ENCODE measurements at regions not wholly inside any gene's neighbourhood (a gene's known extent, or its start where the extent isn't known, plus 50 kb on each side); places are given as distances from the start of the nearest gene placed in this dataset.

GRCh38 chrX:45628041-45628440 is 427.4 kb upstream of the DIPK2B start:
- no peak for TF ChIP-seq CHD2 (IDR thresholded peaks at IDR 0.05; ENCODE audit: low read depth, low read length)
- TF ChIP-seq, protein P1, sequence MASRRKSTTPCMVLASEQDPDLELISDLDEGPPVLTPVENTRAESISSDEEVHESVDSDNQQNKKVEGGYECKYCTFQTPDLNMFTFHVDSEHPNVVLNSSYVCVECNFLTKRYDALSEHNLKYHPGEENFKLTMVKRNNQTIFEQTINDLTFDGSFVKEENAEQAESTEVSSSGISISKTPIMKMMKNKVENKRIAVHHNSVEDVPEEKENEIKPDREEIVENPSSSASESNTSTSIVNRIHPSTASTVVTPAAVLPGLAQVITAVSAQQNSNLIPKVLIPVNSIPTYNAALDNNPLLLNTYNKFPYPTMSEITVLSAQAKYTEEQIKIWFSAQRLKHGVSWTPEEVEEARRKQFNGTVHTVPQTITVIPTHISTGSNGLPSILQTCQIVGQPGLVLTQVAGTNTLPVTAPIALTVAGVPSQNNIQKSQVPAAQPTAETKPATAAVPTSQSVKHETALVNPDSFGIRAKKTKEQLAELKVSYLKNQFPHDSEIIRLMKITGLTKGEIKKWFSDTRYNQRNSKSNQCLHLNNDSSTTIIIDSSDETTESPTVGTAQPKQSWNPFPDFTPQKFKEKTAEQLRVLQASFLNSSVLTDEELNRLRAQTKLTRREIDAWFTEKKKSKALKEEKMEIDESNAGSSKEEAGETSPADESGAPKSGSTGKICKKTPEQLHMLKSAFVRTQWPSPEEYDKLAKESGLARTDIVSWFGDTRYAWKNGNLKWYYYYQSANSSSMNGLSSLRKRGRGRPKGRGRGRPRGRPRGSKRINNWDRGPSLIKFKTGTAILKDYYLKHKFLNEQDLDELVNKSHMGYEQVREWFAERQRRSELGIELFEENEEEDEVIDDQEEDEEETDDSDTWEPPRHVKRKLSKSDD (CRISPR knock-in tag; IDR thresholded peaks at IDR 0.05; ENCODE audit: low read depth), result no peak
- no peak for TF ChIP-seq ZNF766 (CRISPR knock-in tag; IDR thresholded peaks at IDR 0.05; ENCODE audit: borderline replicate concordance)
